Activated T-helper 1 cell treated with anti-CD3 and anti-CD28 coated beads, Interleukin-2, amount 50 U/mL, for 16 hours (primary cell): ENCODE measurements at regions not wholly inside any gene's neighbourhood (a gene's known extent, or its start where the extent isn't known, plus 50 kb on each side); places are given as distances from the start of the nearest gene placed in this dataset.

Experiments
- DNase-seq, 2 donors: peaks; one replicate each; pipeline ENCODE4 v3.0.0-alpha.2; 2020; ENCODE audit warnings: low read depth in 1 of 2, low spot score in 1 of 2

DNA sequence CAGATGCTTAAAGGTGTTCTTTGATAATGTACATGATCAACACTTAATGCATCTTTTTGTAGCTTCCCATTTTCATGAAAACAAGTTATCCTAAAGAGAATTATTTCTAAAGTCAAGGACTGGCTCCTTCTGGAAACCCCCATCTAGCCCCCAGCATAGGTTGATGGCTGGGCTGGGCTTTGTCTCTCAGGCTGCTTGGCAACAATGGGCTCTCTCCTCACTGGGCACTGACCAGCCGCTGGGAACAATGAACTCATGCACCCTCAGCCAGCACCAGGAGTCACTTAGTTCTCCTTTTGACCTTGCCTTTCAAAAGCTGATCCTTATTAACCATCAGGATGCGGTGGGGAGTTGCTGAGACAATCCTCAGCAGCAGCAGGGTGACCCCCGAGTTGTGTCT, 293.0 kb upstream of the PLXNA2 start:
- DNase-seq, result no peak

- DNase-seq, result no peak
These were observed 293.9 kb upstream of the PLXNA2 start for GRCh38 chr1:208538078-208538477.

DNA sequence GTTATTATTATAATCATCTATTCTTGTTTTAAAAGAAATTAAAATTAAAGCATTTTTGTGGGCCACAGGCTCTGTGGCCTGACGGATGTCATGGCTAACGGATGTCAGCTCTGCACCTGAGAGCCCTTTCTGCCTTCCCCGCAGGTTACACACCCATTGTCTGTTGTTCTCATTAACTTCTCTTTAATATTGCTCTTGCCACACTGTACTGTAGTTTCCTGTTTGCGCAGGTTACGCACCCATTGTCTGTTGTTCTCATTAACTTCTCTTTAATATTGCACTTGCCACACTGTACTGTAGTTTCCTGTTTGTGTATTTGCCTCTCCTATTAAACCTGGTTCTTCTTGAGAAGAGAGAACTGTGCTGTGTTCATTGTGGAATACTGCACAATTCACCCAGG, 294.4 kb upstream of the PLXNA2 start:
- no peak for DNase-seq

DNA sequence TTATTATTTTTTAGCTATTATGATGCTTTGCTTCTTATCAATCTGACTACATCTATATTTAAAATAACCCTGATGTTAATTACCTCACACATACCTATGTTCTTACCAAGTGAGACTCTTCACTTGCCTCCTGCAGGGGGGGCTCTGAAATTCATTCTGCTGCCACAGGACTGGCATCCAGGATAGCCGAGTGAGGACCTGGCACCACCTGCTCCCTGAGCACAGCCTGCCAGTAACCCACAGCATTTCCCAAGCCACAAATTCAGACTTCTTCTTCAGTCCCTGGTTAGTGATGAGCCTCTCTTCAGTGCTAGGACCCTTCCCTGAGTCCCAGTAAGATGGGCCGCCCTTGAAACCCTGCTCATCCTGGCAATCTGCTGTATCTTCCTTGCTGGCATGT, 296.5 kb upstream of the PLXNA2 start:
- DNase-seq, result no peak

DNA sequence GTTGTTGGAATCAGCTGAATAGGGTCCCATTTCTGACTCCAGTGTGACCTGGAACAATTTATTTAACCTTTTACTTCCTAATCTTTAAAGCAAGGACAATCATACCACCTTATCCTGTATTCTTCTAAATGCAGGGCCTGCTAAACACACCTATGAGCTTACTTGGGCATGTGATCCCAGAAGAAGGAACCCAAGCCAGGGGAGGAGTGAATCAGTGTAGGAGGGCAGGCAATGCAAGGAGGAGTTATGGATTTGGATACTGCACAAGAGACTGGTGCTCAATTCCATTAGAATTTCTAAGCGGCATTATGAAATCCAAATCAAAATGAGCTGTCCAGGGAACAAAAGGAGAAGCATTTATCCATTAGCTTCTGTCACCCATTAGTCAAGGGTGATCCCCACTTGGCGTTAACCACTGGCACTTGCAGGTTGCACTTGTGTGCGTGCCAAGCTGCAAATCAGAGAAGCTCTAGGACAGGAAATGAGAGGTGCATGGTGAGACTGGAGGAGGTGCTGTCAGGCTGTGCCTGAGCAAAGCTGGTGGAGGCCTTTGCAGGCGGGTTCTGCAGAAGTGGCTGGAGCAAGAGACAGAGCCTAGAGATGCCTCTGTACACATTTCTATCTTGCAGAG, 297.2 kb upstream of the PLXNA2 start:
- DNase-seq, result no peak

DNA sequence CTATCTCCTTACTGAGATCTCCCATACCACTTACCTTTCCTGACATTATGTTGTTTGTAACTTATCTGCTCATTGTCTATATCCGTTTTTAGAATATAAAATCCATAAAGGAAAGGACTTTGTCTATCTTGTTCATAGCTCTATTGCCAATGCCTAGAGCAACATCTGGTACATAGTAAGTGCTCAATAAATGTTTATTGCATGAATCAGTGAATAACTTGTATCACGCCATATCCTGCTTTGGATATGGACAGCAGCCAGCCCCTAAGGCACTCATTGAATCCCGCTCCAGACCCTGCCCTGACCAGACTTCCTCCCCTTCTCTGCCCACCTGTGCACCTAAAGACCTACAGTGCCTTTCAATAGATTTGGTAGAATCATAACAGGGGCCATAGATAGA, 298.1 kb upstream of the PLXNA2 start:
- no peak for DNase-seq

- no peak for DNase-seq
These were observed 299.9 kb upstream of the PLXNA2 start for GRCh38 chr1:208544053-208544452.

- DNase-seq, result no peak
These were observed 300.6 kb upstream of the PLXNA2 start for GRCh38 chr1:208544794-208545193.

GRCh38 chr1:208551024-208551423, 306.8 kb upstream of the PLXNA2 start:
- DNase-seq, result no peak

GRCh38 chr1:208551633-208552320, 307.6 kb upstream of the PLXNA2 start:
- DNase-seq, result no peak

- DNase-seq, result no peak
These were observed 308.7 kb upstream of the PLXNA2 start for GRCh38 chr1:208552928-208553327.

DNA sequence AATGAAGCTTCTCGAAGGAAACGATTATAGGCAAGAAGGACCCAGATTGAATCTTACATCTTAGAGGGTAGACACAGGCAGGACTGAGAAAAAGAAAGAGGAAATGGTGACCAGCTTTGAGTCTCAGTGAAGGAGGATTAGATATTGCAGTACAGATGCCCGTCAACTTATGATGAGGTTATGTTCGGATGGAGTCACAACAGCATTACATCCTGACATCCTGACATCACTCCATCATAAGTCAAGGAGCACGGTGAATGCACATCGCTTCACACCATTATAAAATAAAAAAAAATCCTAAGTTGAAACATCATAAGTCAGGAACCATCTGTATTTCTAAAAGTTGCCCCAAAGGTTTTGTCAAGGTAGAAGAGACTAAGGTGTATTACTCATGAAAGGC, 312.3 kb upstream of the PLXNA2 start:
- no peak for DNase-seq

DNA sequence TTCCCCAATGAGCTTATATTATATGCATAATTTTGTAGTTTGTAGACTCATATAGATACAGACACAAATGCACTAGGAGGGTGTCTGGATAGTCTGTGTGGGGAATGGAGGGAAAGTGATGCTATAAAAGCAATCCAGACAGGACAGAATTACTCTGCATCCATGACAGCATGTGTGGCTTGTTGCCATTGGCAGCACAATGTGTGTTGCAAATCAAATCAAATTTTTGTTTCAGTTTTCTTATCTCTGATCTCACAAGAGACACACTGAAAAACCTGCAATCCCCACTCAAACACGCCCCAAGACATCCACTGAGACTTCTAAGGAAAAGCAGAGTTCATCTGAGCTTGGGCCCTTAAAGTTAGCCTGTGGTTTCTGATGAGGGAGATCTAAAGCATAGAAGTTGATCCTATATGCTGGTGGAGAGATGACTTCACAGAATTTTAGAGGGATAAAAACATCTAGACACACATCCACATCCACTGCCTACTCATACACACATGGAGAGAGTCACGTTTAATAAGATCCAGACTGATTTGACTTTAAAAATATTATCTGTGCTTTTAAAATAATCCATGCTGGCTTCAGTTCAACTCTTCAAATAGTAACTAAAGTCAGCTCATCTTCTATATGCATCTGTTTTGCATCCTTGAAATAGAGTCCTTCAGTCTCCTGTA, 313.0 kb upstream of the PLXNA2 start:
- DNase-seq, result no peak

- DNase-seq, result no peak
These were observed 313.5 kb upstream of the PLXNA2 start for GRCh38 chr1:208557723-208558094.

DNA sequence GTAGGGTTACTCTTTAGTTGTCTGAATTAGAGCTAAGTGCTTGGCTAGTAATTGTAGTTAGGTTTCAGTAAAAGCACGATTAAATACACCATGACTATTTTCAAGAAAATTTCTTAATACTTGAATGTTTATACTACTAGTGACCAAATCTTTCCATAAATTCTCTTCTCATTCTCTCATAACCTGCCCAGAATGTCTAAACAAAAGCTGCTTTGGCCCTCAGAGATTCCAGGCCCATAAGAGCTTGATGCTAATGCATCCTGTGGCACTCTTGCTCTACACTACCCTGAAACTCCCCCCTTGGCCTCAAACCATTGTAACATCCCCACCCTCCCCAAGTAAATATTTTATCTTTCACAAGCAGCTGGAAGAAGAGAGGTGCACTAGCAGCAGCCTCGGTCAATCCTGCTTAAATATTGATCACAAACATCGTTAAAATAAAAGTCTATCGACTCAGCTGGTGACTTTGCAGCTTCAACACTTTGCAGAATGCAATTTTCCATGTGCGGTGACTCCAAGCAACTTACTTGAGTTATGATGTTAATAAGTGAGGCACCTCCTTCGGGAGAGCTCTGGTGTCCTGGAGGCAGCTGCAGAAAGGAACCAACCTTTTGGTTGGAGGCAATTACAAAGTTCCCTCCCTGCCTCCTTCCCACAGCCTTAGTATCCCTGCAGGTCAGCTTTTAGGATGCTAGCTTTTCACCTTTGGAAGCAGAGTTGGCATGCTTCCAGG, 315.6 kb upstream of the PLXNA2 start:
- no peak for DNase-seq

GRCh38 chr1:208562151-208562960, 318.2 kb upstream of the PLXNA2 start:
- DNase-seq, result no peak

- no peak for DNase-seq
These were observed 320.3 kb upstream of the PLXNA2 start for GRCh38 chr1:208564466-208564865.

GRCh38 chr1:208565756-208566440, 321.7 kb upstream of the PLXNA2 start:
- no peak for DNase-seq

- DNase-seq, result no peak
These were observed 325.0 kb upstream of the PLXNA2 start for GRCh38 chr1:208569181-208569580.

GRCh38 chr1:208570362-208570761, 326.2 kb upstream of the PLXNA2 start:
- DNase-seq, result no peak

DNA sequence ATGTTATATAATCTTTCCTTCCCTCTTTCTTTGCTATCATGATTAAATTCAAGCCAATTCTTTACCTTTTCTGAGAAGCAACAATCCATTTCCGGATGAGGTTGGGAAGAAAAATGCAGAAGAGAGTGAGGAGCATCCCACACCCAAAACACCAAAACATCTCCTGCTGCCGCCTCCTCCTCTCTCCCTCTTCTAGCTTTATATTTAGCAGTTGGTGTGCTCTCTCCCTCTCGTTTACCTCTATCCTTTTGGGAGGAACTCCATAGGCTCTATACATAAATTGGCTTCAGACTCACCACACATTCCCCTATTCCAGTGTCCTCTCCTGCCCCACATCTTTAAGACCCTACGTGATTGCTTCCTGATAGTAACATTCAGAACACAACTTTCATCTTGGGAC, 332.2 kb upstream of the PLXNA2 start:
- DNase-seq, result no peak
